Dendritic cell treated with granulocyte-macrophage colony-stimulating factor and Interleukin-4, amounts not matched to agents 40 ng/mL and 50 ng/mL, for 4 days (primary cell): ENCODE measurements at regions not wholly inside any gene's neighbourhood (a gene's known extent, or its start where the extent isn't known, plus 50 kb on each side); places are given as distances from the start of the nearest gene placed in this dataset.
"Not testable (repeated sequence)": the region's sequence is repeated elsewhere in the genome, so short reads cannot be mapped to it uniquely, and the experiment has no call there.

ENCODE experiments used
- H3K27ac Mint-ChIP-seq: one replicate; pipeline ENCODE4 v1.8.0; 2022; ENCODE audit warnings: mild to moderate bottlenecking, mixed read lengths
- H3K27me3 Mint-ChIP-seq: one replicate; pipeline ENCODE4 v1.8.0; 2022; ENCODE audit warnings: mild to moderate bottlenecking, mixed read lengths
- H3K36me3 Mint-ChIP-seq: one replicate; pipeline ENCODE4 v1.8.0; 2022; ENCODE audit warnings: low read depth, mixed read lengths
- H3K4me1 Mint-ChIP-seq: one replicate; pipeline ENCODE4 v1.8.0; 2022; ENCODE audit warnings: low read depth, mixed read lengths
- H3K4me3 Mint-ChIP-seq: one replicate; pipeline ENCODE4 v1.8.0; 2022; ENCODE audit warnings: mild to moderate bottlenecking, moderate library complexity, mixed read lengths
- H3K9me3 Mint-ChIP-seq: one replicate; pipeline ENCODE4 v1.8.0; 2022; ENCODE audit warnings: mixed read lengths
- intact Hi-C: fragments of 100-400 bp; cut with micrococcal nuclease; formaldehyde crosslinking; loops from one replicate; pipeline ENCODE4 v1.15.0; 2022

GRCh38 chr6:40162074-40162473 is 227.8 kb upstream of the MOCS1 start:
- H3K4me3 Mint-ChIP-seq = no peak overlapping the region
- H3K9me3 Mint-ChIP-seq = peaks cover 9% of the 10 kb centered on the region
- H3K27ac Mint-ChIP-seq = no peak overlapping the region
- no peaks in the 10 kb centered on the region for H3K27me3 Mint-ChIP-seq
- H3K36me3 Mint-ChIP-seq = no peaks in the 10 kb centered on the region
- H3K4me1 Mint-ChIP-seq = no peaks in the 10 kb centered on the region
- intact Hi-C loops = no loop called here

- Mint-ChIP-seq H3K4me3 (no peak overlapping the region), H3K36me3 (no peaks in the 10 kb centered on the region), H3K27ac (no peak overlapping the region), H3K4me1 (no peaks in the 10 kb centered on the region), H3K9me3 (peaks cover 12% of the 10 kb centered on the region), H3K27me3 (no peaks in the 10 kb centered on the region)
- intact Hi-C loops = no loop called here
These were observed 226.6 kb upstream of the MOCS1 start for GRCh38 chr6:40160826-40161225.

- no peaks in the 10 kb centered on the region for H3K27me3 Mint-ChIP-seq
- H3K9me3 Mint-ChIP-seq = peaks cover 12% of the 10 kb centered on the region
- no peak overlapping the region for H3K4me3 Mint-ChIP-seq
- no peak overlapping the region for H3K27ac Mint-ChIP-seq
- intact Hi-C loops = no loop called here
- no peaks in the 10 kb centered on the region for H3K36me3 Mint-ChIP-seq
- H3K4me1 Mint-ChIP-seq = no peaks in the 10 kb centered on the region
These were observed 225.6 kb upstream of the MOCS1 start for GRCh38 chr6:40159865-40160264.

- no peak overlapping the region for H3K27ac Mint-ChIP-seq
- no peaks in the 10 kb centered on the region for H3K36me3 Mint-ChIP-seq
- H3K9me3 Mint-ChIP-seq = peaks cover 20% of the 10 kb centered on the region
- intact Hi-C loops = no loop called here
- peaks cover 11% of the 10 kb centered on the region for H3K4me1 Mint-ChIP-seq
- H3K27me3 Mint-ChIP-seq = peaks cover 5% of the 10 kb centered on the region
- H3K4me3 Mint-ChIP-seq = no peak overlapping the region
These were observed 218.6 kb upstream of the MOCS1 start for GRCh38 chr6:40152701-40153436.

GRCh38 chr6:40152196-40152595 is 217.9 kb upstream of the MOCS1 start:
- H3K9me3 Mint-ChIP-seq = peaks cover 14% of the 10 kb centered on the region

GRCh38 chr6:40148882-40149573 is 214.8 kb upstream of the MOCS1 start:
- Mint-ChIP-seq H3K4me1 (peaks cover 11% of the 10 kb centered on the region), H3K36me3 (no peaks in the 10 kb centered on the region), H3K4me3 (no peak overlapping the region), H3K9me3 (peaks cover 9% of the 10 kb centered on the region), H3K27me3 (peaks cover 5% of the 10 kb centered on the region), H3K27ac (no peak overlapping the region)
- intact Hi-C loops = no loop called here

More at GRCh38 chr6:40152196-40152595, 217.9 kb upstream of the MOCS1 start:
- Mint-ChIP-seq H3K27ac (no peak overlapping the region), H3K4me3 (no peak overlapping the region), H3K27me3 (peaks cover 5% of the 10 kb centered on the region), H3K4me1 (peaks cover 11% of the 10 kb centered on the region), H3K36me3 (no peaks in the 10 kb centered on the region)
- intact Hi-C loops = no loop called here

GRCh38 chr6:40146902-40147301 is 212.6 kb upstream of the MOCS1 start:
- Mint-ChIP-seq H3K4me1 (peaks cover 11% of the 10 kb centered on the region), H3K27ac (no peak overlapping the region), H3K9me3 (peaks cover 9% of the 10 kb centered on the region), H3K27me3 (peaks cover 5% of the 10 kb centered on the region), H3K36me3 (no peaks in the 10 kb centered on the region), H3K4me3 (no peak overlapping the region)
- intact Hi-C loops = no loop called here

GRCh38 chr6:40139447-40139846 is 205.2 kb upstream of the MOCS1 start:
- H3K4me3 Mint-ChIP-seq = no peak overlapping the region
- H3K4me1 Mint-ChIP-seq = peaks cover 8% of the 10 kb centered on the region
- peaks cover 40% of the 10 kb centered on the region for H3K9me3 Mint-ChIP-seq
- H3K27ac Mint-ChIP-seq = no peak overlapping the region
- H3K27me3 Mint-ChIP-seq = no peaks in the 10 kb centered on the region
- no peaks in the 10 kb centered on the region for H3K36me3 Mint-ChIP-seq
- intact Hi-C loops = no loop called here

- Mint-ChIP-seq H3K27me3 (no peaks in the 10 kb centered on the region), H3K4me3 (no peak overlapping the region), H3K36me3 (no peaks in the 10 kb centered on the region), H3K4me1 (peaks cover 8% of the 10 kb centered on the region), H3K9me3 (peaks cover 45% of the 10 kb centered on the region), H3K27ac (no peak overlapping the region)
- intact Hi-C loops = no loop called here
These were observed 204.0 kb upstream of the MOCS1 start for GRCh38 chr6:40138273-40138720.

- H3K27ac Mint-ChIP-seq = no peak overlapping the region
- peaks cover 45% of the 10 kb centered on the region for H3K9me3 Mint-ChIP-seq
- intact Hi-C loops = no loop called here
- H3K27me3 Mint-ChIP-seq = no peaks in the 10 kb centered on the region
- no peak overlapping the region for H3K4me3 Mint-ChIP-seq
- peaks cover 8% of the 10 kb centered on the region for H3K4me1 Mint-ChIP-seq
- H3K36me3 Mint-ChIP-seq = no peaks in the 10 kb centered on the region
These were observed 201.3 kb upstream of the MOCS1 start for GRCh38 chr6:40135491-40136072.

GRCh38 chr6:40133981-40134380 is 199.7 kb upstream of the MOCS1 start:
- H3K27ac Mint-ChIP-seq, H3K4me1 Mint-ChIP-seq, H3K36me3 Mint-ChIP-seq, intact Hi-C loops, H3K4me3 Mint-ChIP-seq, H3K27me3 Mint-ChIP-seq: not testable (repeated sequence)
- H3K9me3 Mint-ChIP-seq = peaks cover 45% of the 10 kb centered on the region

- Mint-ChIP-seq H3K27ac (no peak overlapping the region), H3K27me3 (no peaks in the 10 kb centered on the region), H3K4me3 (no peak overlapping the region), H3K36me3 (no peaks in the 10 kb centered on the region), H3K9me3 (peaks cover 25% of the 10 kb centered on the region), H3K4me1 (no peaks in the 10 kb centered on the region)
- intact Hi-C loops = no loop called here
These were observed 197.4 kb upstream of the MOCS1 start for GRCh38 chr6:40131675-40132074.

GRCh38 chr6:40128127-40128526 is 193.9 kb upstream of the MOCS1 start:
- Mint-ChIP-seq H3K36me3 (no peaks in the 10 kb centered on the region), H3K9me3 (no peaks in the 10 kb centered on the region), H3K4me1 (no peaks in the 10 kb centered on the region), H3K27ac (no peak overlapping the region), H3K4me3 (no peak overlapping the region), H3K27me3 (no peaks in the 10 kb centered on the region)
- intact Hi-C loops = no loop called here

GRCh38 chr6:40125680-40126394 is 191.6 kb upstream of the MOCS1 start:
- H3K27ac Mint-ChIP-seq = no peak overlapping the region
- no peaks in the 10 kb centered on the region for H3K9me3 Mint-ChIP-seq
- no peaks in the 10 kb centered on the region for H3K4me1 Mint-ChIP-seq
- no peak overlapping the region for H3K4me3 Mint-ChIP-seq
- no peaks in the 10 kb centered on the region for H3K27me3 Mint-ChIP-seq
- no peaks in the 10 kb centered on the region for H3K36me3 Mint-ChIP-seq
- intact Hi-C loops = no loop called here
